ENCODE measurements at regions not wholly inside any gene's neighbourhood (a gene's known extent, or its start where the extent isn't known, plus 50 kb on each side); places are given as distances from the start of the nearest gene placed in this dataset.
A peak's percentile ranks its signal among the peaks of the same experiment; 100 is the strongest.

DNA sequence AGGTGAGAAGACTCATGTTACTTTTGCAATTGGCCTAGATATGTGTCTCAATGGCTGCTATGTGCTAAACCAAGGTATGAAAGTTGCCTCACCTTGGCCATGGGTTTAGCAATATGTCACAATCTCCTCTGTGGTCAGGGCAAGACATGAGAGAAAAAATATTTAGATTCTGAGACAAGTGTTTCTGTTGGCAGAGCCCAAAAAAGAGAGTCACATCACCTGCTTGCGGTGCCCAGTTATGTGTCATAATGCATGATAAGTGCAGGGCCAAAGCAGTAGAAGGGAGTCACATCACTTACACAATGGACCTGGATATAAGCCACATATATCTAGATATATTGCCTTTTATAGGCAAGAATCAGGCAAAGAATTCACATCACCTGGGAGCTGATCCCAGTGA is 894.1 kb upstream of the AMELY start:
- no peak overlapping the region for H2AFZ ChIP-seq (ENCODE audit: low read depth, low read length)
- H3K18ac ChIP-seq (ENCODE audit: low read depth in 1 of 2, low read length in 2 of 2) = no peak overlapping the region
- no peaks in the 10 kb centered on the region for H3K4me1 ChIP-seq (ENCODE audit: control insufficient read depth, insufficient read depth, low read depth, low read length)
- H2BK12ac ChIP-seq (ENCODE audit: low read length in 2 of 2) = no peak overlapping the region
- WGBS = no CpG with 5 or more reads among the region's 1 CpG
- no peak for DNase-seq
- no peak overlapping the region for H2BK5ac ChIP-seq (ENCODE audit: low read depth, low read length, poor library complexity, severe bottlenecking)
- no peak overlapping the region for H4K8ac ChIP-seq (ENCODE audit: low read length)
- H3K9ac ChIP-seq (ENCODE audit: low read length) = no peak overlapping the region
- H3K4me2 ChIP-seq (ENCODE audit: low read length, poor library complexity, severe bottlenecking) = no peak overlapping the region
- no peak overlapping the region for H3K14ac ChIP-seq (ENCODE audit: low read length in 2 of 2)
- H2BK120ac ChIP-seq (ENCODE audit: low read depth, low read length) = no peak overlapping the region
- no peak overlapping the region for H4K91ac ChIP-seq (ENCODE audit: low read length)
- no peaks in the 10 kb centered on the region for H3K36me3 ChIP-seq (ENCODE audit: control insufficient read depth in 1 of 2, insufficient read depth in 2 of 2, low read depth in 1 of 2, low read length in 2 of 2)
- H2BK15ac ChIP-seq (ENCODE audit: low read depth, poor library complexity, severe bottlenecking) = no peak overlapping the region
- H3K4ac ChIP-seq (ENCODE audit: low read depth in 1 of 2, low read length in 2 of 2) = no peak overlapping the region
- no peak overlapping the region for H2AK5ac ChIP-seq (ENCODE audit: low read length, severe bottlenecking)
- no peak overlapping the region for H3K27ac ChIP-seq (ENCODE audit: low read length, poor library complexity, severe bottlenecking)
- H3K9me3 ChIP-seq (ENCODE audit: control insufficient read depth, low read length) = no peaks in the 10 kb centered on the region
- H3K79me1 ChIP-seq (replicated peaks; ENCODE audit: low read length, poor library complexity, severe bottlenecking) = no peaks in the 10 kb centered on the region
- H3K4me3 ChIP-seq (ENCODE audit: insufficient read depth in 1 of 2, low read depth in 1 of 2, low read length in 2 of 2) = no peak overlapping the region
- no peak overlapping the region for H3K23ac ChIP-seq (ENCODE audit: low read length in 2 of 2)
- H3K27me3 ChIP-seq (ENCODE audit: control insufficient read depth in 1 of 2, insufficient read depth in 1 of 2, low read length in 2 of 2) = no peaks in the 10 kb centered on the region

DNA sequence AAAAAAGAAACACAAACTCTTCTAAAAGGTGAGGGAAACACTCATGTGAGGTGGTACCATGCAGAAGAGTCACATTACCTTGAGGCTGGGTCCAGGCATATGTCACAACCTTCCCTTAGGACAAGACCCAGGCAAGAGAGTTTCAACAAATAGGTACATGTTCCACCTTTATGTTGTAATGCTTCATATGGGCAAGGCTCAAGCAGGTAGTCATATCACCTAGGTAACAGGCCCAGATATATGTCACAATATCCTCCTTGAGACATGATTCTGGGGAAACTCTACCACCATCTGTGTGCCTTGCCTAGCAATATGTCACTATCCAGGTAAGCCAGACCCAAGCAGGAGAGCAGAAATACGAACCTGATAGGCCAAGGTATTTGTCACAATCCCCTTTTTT is 892.2 kb upstream of the AMELY start:
- H3K14ac ChIP-seq (ENCODE audit: low read length in 2 of 2) = no peak overlapping the region
- H4K8ac ChIP-seq (ENCODE audit: low read length) = no peak overlapping the region
- no peaks in the 10 kb centered on the region for H3K27me3 ChIP-seq (ENCODE audit: control insufficient read depth in 1 of 2, insufficient read depth in 1 of 2, low read length in 2 of 2)
- no peaks in the 10 kb centered on the region for H3K36me3 ChIP-seq (ENCODE audit: control insufficient read depth in 1 of 2, insufficient read depth in 2 of 2, low read depth in 1 of 2, low read length in 2 of 2)
- WGBS = no CpG with 5 or more reads among the region's 1 CpG
- no peak overlapping the region for H2BK12ac ChIP-seq (ENCODE audit: low read length in 2 of 2)
- no peak for DNase-seq
- H3K27ac ChIP-seq (ENCODE audit: low read length, poor library complexity, severe bottlenecking) = no peak overlapping the region
- H3K18ac ChIP-seq (ENCODE audit: low read depth in 1 of 2, low read length in 2 of 2) = no peak overlapping the region
- H4K91ac ChIP-seq (ENCODE audit: low read length) = no peak overlapping the region
- H2BK15ac ChIP-seq (ENCODE audit: low read depth, poor library complexity, severe bottlenecking) = no peak overlapping the region
- H3K4me3 ChIP-seq (ENCODE audit: insufficient read depth in 1 of 2, low read depth in 1 of 2, low read length in 2 of 2) = no peak overlapping the region
- no peaks in the 10 kb centered on the region for H3K9me3 ChIP-seq (ENCODE audit: control insufficient read depth, low read length)
- no peak overlapping the region for H3K9ac ChIP-seq (ENCODE audit: low read length)
- H2BK5ac ChIP-seq (ENCODE audit: low read depth, low read length, poor library complexity, severe bottlenecking) = no peak overlapping the region
- H3K23ac ChIP-seq (ENCODE audit: low read length in 2 of 2) = no peak overlapping the region
- no peak overlapping the region for H2BK120ac ChIP-seq (ENCODE audit: low read depth, low read length)
- H3K4me1 ChIP-seq (ENCODE audit: control insufficient read depth, insufficient read depth, low read depth, low read length) = no peaks in the 10 kb centered on the region
- no peak overlapping the region for H3K4me2 ChIP-seq (ENCODE audit: low read length, poor library complexity, severe bottlenecking)
- no peak overlapping the region for H2AFZ ChIP-seq (ENCODE audit: low read depth, low read length)
- H3K79me1 ChIP-seq (replicated peaks; ENCODE audit: low read length, poor library complexity, severe bottlenecking) = no peaks in the 10 kb centered on the region
- no peak overlapping the region for H2AK5ac ChIP-seq (ENCODE audit: low read length, severe bottlenecking)
- H3K4ac ChIP-seq (ENCODE audit: low read depth in 1 of 2, low read length in 2 of 2) = no peak overlapping the region

DNA sequence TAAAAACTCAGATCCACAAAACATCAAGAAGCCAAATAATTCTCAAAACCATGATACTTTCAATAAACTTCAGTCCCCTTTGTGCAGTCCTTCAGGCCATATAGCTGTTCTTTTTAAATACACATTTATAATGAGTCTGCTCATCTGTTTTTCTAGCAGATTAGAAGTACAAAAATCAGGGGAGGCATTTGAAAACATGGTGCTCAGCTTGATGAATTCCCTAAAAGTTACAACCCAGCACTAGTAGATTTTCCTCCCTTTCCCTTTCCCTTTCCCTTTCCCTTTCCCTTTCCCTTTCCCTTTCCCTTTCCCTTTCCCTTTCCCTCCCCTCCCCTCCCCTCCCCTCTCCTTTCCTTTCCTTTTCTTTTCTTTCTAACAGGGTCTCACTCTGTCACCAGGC is 884.6 kb upstream of the AMELY start:
- Histone ChIP-seq H2BK5ac (ENCODE audit: low read depth, low read length, poor library complexity, severe bottlenecking) (no peak overlapping the region), H3K4me2 (ENCODE audit: low read length, poor library complexity, severe bottlenecking) (no peak overlapping the region), H3K36me3 (ENCODE audit: control insufficient read depth in 1 of 2, insufficient read depth in 2 of 2, low read depth in 1 of 2, low read length in 2 of 2) (no peaks in the 10 kb centered on the region), H2AK5ac (ENCODE audit: low read length, severe bottlenecking) (no peak overlapping the region), H4K8ac (ENCODE audit: low read length) (no peak overlapping the region), H3K4me1 (ENCODE audit: control insufficient read depth, insufficient read depth, low read depth, low read length) (no peaks in the 10 kb centered on the region), H2BK12ac (ENCODE audit: low read length in 2 of 2) (no peak overlapping the region), H3K4ac (ENCODE audit: low read depth in 1 of 2, low read length in 2 of 2) (no peak overlapping the region), H3K9ac (ENCODE audit: low read length) (no peak overlapping the region), H3K9me3 (ENCODE audit: control insufficient read depth, low read length) (no peaks in the 10 kb centered on the region), H3K27me3 (ENCODE audit: control insufficient read depth in 1 of 2, insufficient read depth in 1 of 2, low read length in 2 of 2) (no peaks in the 10 kb centered on the region), H2BK15ac (ENCODE audit: low read depth, poor library complexity, severe bottlenecking) (no peak overlapping the region), H3K23ac (ENCODE audit: low read length in 2 of 2) (no peak overlapping the region), H3K27ac (ENCODE audit: low read length, poor library complexity, severe bottlenecking) (no peak overlapping the region), H4K91ac (ENCODE audit: low read length) (no peak overlapping the region), H2AFZ (ENCODE audit: low read depth, low read length) (no peak overlapping the region), H2BK120ac (ENCODE audit: low read depth, low read length) (no peak overlapping the region), H3K4me3 (ENCODE audit: insufficient read depth in 1 of 2, low read depth in 1 of 2, low read length in 2 of 2) (no peak overlapping the region), H3K79me1 (replicated peaks; ENCODE audit: low read length, poor library complexity, severe bottlenecking) (no peaks in the 10 kb centered on the region), H3K18ac (ENCODE audit: low read depth in 1 of 2, low read length in 2 of 2) (no peak overlapping the region), H3K14ac (ENCODE audit: low read length in 2 of 2) (no peak overlapping the region)
- DNase-seq = no peak

DNA sequence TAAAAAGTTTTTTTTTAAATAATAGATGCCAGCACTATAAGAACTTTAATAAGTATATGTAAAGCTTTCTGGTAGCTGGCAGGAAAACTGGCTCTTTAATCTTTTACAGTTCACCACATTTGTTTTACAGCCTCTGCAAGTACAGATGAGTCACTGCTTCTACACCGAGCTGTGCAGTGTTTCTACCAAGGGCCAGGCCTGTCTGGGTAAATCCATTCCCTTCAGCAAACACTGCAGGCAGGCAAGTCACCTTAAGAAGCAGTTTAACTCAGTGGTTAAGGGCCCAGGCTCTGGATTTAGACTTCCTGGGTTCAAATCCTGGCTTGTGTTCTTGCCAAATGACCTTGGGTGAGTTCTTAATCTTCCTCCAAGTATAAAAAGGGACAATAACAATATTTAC is 882.9 kb upstream of the AMELY start:
- Histone ChIP-seq H2BK12ac (ENCODE audit: low read length in 2 of 2) (no peak overlapping the region), H3K36me3 (ENCODE audit: control insufficient read depth in 1 of 2, insufficient read depth in 2 of 2, low read depth in 1 of 2, low read length in 2 of 2) (no peaks in the 10 kb centered on the region), H3K9ac (ENCODE audit: low read length) (no peak overlapping the region), H2AK5ac (ENCODE audit: low read length, severe bottlenecking) (no peak overlapping the region), H4K91ac (ENCODE audit: low read length) (no peak overlapping the region), H3K4me2 (ENCODE audit: low read length, poor library complexity, severe bottlenecking) (no peak overlapping the region), H2BK120ac (ENCODE audit: low read depth, low read length) (no peak overlapping the region), H3K18ac (ENCODE audit: low read depth in 1 of 2, low read length in 2 of 2) (no peak overlapping the region), H3K9me3 (ENCODE audit: control insufficient read depth, low read length) (no peaks in the 10 kb centered on the region), H3K27me3 (ENCODE audit: control insufficient read depth in 1 of 2, insufficient read depth in 1 of 2, low read length in 2 of 2) (no peaks in the 10 kb centered on the region), H3K27ac (ENCODE audit: low read length, poor library complexity, severe bottlenecking) (peak overlapping the region; percentile 47), H3K14ac (ENCODE audit: low read length in 2 of 2) (no peak overlapping the region), H3K4ac (ENCODE audit: low read depth in 1 of 2, low read length in 2 of 2) (no peak overlapping the region), H3K4me1 (ENCODE audit: control insufficient read depth, insufficient read depth, low read depth, low read length) (no peaks in the 10 kb centered on the region), H3K23ac (ENCODE audit: low read length in 2 of 2) (no peak overlapping the region), H4K8ac (ENCODE audit: low read length) (no peak overlapping the region), H2BK15ac (ENCODE audit: low read depth, poor library complexity, severe bottlenecking) (no peak overlapping the region), H3K79me1 (replicated peaks; ENCODE audit: low read length, poor library complexity, severe bottlenecking) (no peaks in the 10 kb centered on the region), H3K4me3 (ENCODE audit: insufficient read depth in 1 of 2, low read depth in 1 of 2, low read length in 2 of 2) (no peak overlapping the region), H2BK5ac (ENCODE audit: low read depth, low read length, poor library complexity, severe bottlenecking) (no peak overlapping the region), H2AFZ (ENCODE audit: low read depth, low read length) (no peak overlapping the region)
- 0% methylated on average over 1 of the region's 1 CpG for WGBS
- DNase-seq = peak; percentile 67
